Right atrium auricular region (tissue), 2 donors: ENCODE measurements at regions not wholly inside any gene's neighbourhood (a gene's known extent, or its start where the extent isn't known, plus 50 kb on each side); places are given as distances from the start of the nearest gene placed in this dataset.

Experiments
- DNase-seq: peaks from one replicate; pipeline ENCODE4 v3.0.0-alpha.2; 2019; ENCODE audit warnings: low spot score
- H3K27ac ChIP-seq, 2 donors: fragments of 200-600 bp; sonication (generic); 1 replicate in 1 of 2; 2 replicates in 1 of 2; pipeline ENCODE4 v1.5.1; 2016 to 2019
- H3K27me3 ChIP-seq, 2 donors: fragments of 200-600 bp; sonication (generic); one replicate each; pipeline versions ENCODE4 v1.5.1 to v1.6.0; 2017 to 2019
- H3K36me3 ChIP-seq: fragments of 200-600 bp; sonication (generic); one replicate; pipeline ENCODE4 v1.5.1; 2016
- H3K4me1 ChIP-seq, 2 donors: fragments of 200-600 bp; sonication (generic); one replicate each; pipeline versions ENCODE4 v1.5.1 to v1.6.0; 2017 to 2019
- H3K4me3 ChIP-seq, 2 donors: fragments of 200-600 bp; sonication (generic); 1 replicate in 1 of 2; 2 replicates in 1 of 2; pipeline ENCODE4 v1.5.1; 2017 to 2019; ENCODE audit warnings: mild to moderate bottlenecking in 1 of 2, moderate library complexity in 1 of 2
- H3K9me3 ChIP-seq, 2 donors: fragments of 200-600 bp; sonication (generic); one replicate each; pipeline ENCODE4 v1.5.1; 2019
- TF ChIP-seq, protein P1 (sequence below), 2 donors: fragments of 200-600 bp; sonication (generic); IDR thresholded peaks; one replicate each; pipeline ENCODE4 v1.5.1; 2019; ENCODE audit warnings: antibody characterized with exemption in 2 of 2

DNA sequence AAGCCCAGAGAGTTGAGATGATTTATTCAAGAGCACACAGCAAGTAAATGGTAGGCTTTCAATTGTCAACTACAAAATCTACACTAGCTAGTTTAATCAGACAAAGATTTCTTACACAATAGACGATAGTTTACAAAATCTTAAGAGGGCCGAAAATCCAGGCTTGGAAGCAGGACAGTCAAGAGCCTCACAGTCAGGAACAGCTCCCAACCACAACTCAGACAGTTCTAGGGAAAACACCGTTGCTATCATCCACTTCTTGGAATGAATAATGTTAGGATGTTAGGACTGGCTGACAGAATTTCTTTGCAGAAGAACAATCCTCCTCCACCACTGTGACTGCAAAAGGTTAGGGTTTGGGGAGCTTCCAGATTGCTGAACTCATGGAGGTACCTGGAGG, 290.8 kb upstream of the ZPLD1 start:
- Histone ChIP-seq H3K36me3 (no peaks in the 10 kb centered on the region), H3K9me3 (no peaks in the 10 kb centered on the region), H3K4me3 (no peak overlapping the region), H3K4me1 (peaks cover 0 to 21% of the 10 kb centered on the region in 2 donors), H3K27me3 (no peaks in the 10 kb centered on the region), H3K27ac (peak overlapping the region in 1 of 2 donors; percentile 26)
- TF ChIP-seq, protein P1, sequence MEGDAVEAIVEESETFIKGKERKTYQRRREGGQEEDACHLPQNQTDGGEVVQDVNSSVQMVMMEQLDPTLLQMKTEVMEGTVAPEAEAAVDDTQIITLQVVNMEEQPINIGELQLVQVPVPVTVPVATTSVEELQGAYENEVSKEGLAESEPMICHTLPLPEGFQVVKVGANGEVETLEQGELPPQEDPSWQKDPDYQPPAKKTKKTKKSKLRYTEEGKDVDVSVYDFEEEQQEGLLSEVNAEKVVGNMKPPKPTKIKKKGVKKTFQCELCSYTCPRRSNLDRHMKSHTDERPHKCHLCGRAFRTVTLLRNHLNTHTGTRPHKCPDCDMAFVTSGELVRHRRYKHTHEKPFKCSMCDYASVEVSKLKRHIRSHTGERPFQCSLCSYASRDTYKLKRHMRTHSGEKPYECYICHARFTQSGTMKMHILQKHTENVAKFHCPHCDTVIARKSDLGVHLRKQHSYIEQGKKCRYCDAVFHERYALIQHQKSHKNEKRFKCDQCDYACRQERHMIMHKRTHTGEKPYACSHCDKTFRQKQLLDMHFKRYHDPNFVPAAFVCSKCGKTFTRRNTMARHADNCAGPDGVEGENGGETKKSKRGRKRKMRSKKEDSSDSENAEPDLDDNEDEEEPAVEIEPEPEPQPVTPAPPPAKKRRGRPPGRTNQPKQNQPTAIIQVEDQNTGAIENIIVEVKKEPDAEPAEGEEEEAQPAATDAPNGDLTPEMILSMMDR (IDR thresholded peaks at IDR 0.05), result no peak
- no peak for DNase-seq

DNA sequence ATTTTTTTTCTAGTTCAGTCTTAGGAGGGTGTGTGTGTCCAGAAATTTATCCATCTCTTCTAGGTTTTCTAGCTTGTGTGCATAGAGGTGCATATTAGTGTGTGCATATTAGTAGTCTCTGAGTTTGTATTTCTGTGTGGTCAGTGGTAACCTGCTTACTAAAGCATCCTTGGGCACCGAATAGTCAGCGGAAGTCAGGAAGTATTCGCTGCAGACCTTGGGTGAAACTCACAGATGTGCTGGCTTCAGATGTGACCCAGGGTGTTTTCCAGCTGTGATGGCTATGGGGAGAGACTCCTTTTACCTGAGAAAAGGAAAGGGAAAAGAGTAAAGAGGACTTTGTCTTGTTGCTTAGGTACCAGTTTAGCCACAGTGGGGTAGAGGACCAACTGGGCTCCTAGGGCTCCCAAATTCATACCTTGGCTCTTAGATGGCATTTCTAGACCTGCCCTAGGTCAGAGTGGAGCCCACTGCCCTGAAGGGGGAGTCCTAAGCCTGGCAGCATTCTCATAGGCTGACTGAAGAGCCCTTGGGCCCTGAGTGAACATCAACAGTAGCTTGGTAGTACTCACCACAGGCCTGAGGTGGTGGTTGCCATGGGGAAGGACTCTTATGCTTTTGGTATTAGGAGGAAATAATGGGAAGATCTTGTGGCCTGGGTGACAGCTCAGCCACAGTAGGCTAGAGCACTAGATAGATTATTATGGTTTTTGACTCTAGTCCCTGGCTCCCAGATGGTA, 286.0 kb upstream of the ZPLD1 start:
- Histone ChIP-seq H3K36me3 (no peaks in the 10 kb centered on the region), H3K27me3 (no peaks in the 10 kb centered on the region), H3K4me3 (no peak overlapping the region), H3K27ac (no peak overlapping the region), H3K9me3 (no peaks in the 10 kb centered on the region), H3K4me1 (no peaks in the 10 kb centered on the region)
- no peak for DNase-seq
- TF ChIP-seq, protein P1 (IDR thresholded peaks at IDR 0.05), result no peak

DNA sequence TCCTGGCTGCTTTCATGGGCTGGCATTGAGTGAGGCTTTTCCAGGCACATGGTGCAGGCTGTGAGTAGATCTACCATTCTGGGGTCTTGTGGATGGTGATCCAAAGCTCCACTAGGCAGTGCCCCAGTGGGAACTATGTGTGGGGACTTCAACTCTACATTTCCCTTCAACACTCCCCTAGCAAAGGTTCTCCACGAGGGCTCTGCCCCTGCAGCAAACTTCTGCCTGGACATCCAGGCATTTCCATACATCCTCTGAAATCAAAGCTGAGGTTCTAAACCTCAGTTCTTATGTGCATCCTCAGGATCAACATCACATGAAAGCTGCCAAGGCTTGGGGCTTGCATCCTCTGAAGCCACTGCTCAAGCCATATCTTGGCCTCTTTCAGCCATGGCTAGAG, 282.9 kb upstream of the ZPLD1 start:
- Histone ChIP-seq H3K27ac (no peak overlapping the region), H3K4me1 (no peaks in the 10 kb centered on the region), H3K9me3 (no peaks in the 10 kb centered on the region), H3K27me3 (no peaks in the 10 kb centered on the region), H3K36me3 (no peaks in the 10 kb centered on the region), H3K4me3 (no peak overlapping the region)
- no peak for DNase-seq
- TF ChIP-seq, protein P1 (IDR thresholded peaks at IDR 0.05), result no peak

DNA sequence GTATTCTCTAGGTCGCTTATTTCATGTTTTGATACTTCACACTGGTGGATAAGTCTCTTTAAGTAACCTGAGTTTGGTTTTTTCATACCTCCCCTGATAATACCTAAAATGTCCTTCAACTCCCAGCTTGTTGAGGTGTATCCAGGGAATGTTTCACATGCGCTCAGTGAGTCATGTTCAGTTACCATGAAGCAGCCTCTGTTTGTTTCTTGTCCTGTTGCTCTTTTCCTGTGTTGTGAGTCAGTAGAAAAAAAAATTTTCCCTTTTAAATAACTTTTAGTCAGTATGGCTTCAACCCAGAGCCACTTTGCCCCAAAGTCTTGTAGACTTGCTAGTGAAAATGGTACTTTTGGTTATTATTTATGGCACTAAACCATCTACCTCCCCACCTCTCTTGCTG, 278.4 kb upstream of the ZPLD1 start:
- Histone ChIP-seq H3K9me3 (no peaks in the 10 kb centered on the region), H3K36me3 (no peaks in the 10 kb centered on the region), H3K27ac (no peak overlapping the region), H3K4me1 (no peaks in the 10 kb centered on the region), H3K4me3 (no peak overlapping the region), H3K27me3 (no peaks in the 10 kb centered on the region)
- TF ChIP-seq, protein P1 (IDR thresholded peaks at IDR 0.05), result no peak
- DNase-seq, result no peak

DNA sequence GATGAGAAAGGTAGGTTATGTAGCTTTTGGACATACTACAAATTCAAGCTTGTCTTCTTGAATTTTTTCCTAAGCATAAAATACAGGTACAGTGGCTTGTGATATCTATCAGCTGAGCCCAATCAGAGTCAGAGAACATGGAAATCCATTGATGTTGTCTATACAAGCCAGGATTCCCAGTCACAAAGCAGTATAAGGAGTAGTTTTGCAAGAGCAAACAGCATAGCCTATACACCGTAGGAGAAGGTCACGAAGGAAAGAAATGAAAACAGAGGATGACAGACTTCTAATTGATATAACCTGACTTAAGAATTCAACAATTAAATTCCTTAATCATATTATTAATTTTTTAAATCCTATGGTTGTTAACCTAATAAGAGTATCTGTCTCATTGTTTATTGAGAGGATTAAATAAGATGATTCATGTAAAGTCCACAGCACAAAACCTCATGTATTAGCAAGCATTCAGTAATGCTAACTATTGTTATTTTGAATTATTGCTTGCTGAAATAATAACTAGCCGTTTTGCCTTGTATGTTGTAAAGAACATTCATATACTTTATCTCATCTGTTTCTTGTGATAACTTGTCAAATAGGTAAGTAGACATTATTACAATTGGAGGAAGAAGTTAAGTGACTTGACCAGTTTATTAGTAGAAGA, 276.6 kb upstream of the ZPLD1 start:
- Histone ChIP-seq H3K27me3 (no peaks in the 10 kb centered on the region), H3K4me3 (no peak overlapping the region), H3K27ac (no peak overlapping the region), H3K36me3 (no peaks in the 10 kb centered on the region), H3K4me1 (peaks cover 0 to 12% of the 10 kb centered on the region in 2 donors), H3K9me3 (no peaks in the 10 kb centered on the region)
- TF ChIP-seq, protein P1 (IDR thresholded peaks at IDR 0.05), result no peak
- DNase-seq, result no peak
